HG03135 (cell line): ENCODE measurements at regions not wholly inside any gene's neighbourhood (a gene's known extent, or its start where the extent isn't known, plus 50 kb on each side); places are given as distances from the start of the nearest gene placed in this dataset.
"Not testable (repeated sequence)": the region's sequence is repeated elsewhere in the genome, so short reads cannot be mapped to it uniquely, and the experiment has no call there.

ENCODE experiments used
- ATAC-seq: cut with Tn5 transposase; IDR thresholded peaks from one replicate; pipeline ENCODE4 v1.9.1; 2021; ENCODE audit warnings: mild to moderate bottlenecking, moderate library complexity; ENCODE audit not compliant: unreplicated experiment

DNA sequence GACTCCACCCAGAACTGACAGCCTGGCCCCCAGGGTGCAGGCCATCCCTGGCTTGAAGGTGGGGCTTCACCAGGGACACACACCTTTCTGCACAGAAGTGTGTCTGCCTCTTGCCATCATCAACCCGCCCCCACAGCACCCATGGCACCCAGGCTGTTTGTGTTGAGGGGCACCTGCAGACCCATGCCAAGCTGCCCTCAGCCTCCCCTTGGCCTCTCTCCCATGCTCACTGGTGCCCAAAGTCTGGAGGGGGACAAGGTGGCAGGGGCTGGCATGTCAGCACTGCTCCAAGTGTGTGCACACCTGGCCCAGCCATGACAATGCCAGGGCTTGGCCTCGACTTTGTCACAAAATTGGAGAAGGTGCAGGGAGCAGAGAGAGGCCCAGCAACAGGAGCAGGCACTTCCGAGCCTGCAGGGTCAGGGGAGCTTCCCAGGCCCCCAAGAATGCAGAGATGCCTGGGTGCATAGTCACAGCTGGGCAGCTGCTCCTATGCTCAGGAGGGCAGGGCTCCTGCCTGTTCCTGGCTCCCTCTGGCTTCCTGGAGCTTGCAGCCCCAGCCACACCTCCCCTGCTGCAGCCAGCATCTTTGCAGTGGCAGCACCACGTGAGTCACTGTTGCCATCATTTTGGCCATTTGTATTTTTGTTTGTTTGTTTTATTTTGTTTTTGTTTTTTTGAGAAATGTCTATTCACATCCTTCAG lies 280.6 kb upstream of the UBE2E3 start:
- ATAC-seq = no peak

GRCh38 chr2:180698668-180699067 lies 281.7 kb upstream of the UBE2E3 start:
- no peak for ATAC-seq

- no peak for ATAC-seq
These were observed 284.6 kb upstream of the UBE2E3 start for GRCh38 chr2:180695586-180696401.

DNA sequence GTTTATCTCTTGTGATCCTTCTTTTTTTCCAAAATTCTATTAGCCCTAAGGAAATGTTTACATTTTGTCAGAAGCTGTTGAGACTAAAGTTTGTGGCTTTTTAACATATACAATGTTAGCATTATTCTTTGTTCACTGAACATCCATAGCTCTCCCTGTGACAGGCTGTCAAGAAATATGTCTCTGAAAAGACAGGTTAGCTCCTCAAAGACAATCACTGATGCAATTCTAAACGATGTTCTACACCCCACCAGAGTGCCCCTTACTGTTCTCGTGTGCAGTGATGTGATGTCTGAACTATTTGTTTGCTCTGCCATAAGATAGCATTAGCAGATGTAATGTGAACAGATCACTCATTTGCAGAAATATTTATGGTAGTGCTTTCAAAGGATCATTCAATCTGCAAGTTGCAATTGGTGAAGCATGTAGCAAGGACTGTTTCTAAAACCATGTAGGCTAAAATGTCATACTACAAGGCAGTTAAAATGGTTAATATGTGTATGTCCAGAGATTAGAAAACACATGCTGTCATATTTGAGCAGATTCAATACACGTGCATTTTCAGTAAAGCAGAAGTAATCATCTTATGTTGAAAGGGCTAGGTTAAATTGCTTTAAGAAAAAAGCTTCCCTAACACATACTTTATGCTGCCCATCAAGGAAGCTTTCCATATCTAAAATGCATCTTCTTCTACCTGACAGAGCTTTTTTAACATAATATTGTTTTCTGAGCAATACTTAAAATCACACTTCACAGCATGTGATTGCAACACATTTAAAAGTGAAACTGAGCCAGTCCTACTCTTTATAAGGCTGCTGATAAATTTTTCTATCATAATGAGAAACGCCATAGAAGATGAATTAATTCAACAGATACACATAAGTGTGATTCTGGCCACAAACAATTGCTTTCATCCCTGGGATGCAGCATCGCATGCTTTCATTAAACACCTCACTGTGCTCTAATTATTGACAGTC lies 285.7 kb upstream of the UBE2E3 start:
- no peak for ATAC-seq

DNA sequence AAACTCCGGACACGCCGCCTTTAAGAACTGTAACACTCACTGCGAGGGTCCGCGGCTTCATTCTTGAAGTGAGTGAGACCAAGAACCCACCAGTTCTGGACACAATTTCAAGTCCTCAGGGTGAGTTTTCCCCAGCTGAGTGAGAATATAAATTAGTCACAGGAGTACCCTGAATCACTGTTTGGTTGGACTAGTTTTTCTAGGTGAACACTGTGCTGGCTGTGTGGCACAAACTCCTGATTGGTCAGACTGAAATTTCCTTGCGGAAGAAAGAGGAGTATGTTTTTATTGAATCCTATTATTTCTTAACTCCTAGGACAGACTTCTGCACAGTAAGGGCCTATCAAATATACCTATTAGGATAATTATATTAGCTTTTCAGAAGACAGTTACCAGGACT lies 288.1 kb upstream of the UBE2E3 start:
- no peak for ATAC-seq

- ATAC-seq = not testable (repeated sequence)
These were observed 288.6 kb upstream of the UBE2E3 start for GRCh38 chr2:180691855-180692223.

- ATAC-seq = not testable (repeated sequence)
These were observed 289.1 kb upstream of the UBE2E3 start for GRCh38 chr2:180691186-180691854.

GRCh38 chr2:180690611-180691010 lies 289.8 kb upstream of the UBE2E3 start:
- ATAC-seq = no peak

DNA sequence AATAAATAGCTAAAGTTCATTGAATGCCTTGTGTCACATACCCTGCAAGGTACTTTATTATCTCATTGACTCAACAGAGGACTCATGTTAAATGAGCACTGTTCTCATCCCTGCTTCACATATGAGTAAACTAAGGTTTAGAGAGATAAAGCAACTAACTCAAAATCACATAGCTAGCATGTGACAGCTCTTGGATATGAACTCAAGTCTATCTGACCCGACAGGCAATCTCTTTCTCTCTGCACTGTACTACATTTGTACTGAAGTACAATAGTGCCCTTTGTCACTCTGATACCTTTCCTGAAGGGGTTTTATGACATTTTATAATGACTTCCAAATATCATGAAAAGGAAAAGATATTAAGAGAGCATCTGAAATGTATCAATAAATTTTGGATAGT lies 297.5 kb upstream of the UBE2E3 start:
- ATAC-seq = no peak

DNA sequence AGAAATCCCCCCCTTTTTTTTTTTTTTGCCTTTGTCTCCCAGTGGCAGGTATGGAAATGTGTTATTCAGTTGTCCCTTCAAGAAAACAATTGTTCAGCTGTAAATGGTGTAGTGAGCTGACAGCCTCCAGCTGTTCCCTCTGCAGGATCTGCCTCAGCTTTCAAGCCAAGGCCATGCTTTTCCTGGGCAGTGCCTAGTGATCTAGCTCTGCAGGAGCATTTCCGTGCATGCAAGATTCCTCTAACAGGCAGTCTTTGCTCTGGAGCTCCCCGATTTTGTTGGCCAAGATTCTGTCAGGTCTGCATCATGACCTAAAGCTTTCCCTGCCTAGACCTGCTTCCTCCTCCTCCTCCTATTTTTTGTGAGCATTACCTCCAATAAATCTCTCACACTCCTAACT lies 300.7 kb upstream of the UBE2E3 start:
- no peak for ATAC-seq

GRCh38 chr2:180678625-180678972 lies 301.8 kb upstream of the UBE2E3 start:
- ATAC-seq = no peak

- no peak for ATAC-seq
These were observed 302.3 kb upstream of the UBE2E3 start for GRCh38 chr2:180677930-180678624.

GRCh38 chr2:180677200-180677599 lies 303.2 kb upstream of the UBE2E3 start:
- ATAC-seq = no peak

GRCh38 chr2:180676520-180677025 lies 303.8 kb upstream of the UBE2E3 start:
- no peak for ATAC-seq

DNA sequence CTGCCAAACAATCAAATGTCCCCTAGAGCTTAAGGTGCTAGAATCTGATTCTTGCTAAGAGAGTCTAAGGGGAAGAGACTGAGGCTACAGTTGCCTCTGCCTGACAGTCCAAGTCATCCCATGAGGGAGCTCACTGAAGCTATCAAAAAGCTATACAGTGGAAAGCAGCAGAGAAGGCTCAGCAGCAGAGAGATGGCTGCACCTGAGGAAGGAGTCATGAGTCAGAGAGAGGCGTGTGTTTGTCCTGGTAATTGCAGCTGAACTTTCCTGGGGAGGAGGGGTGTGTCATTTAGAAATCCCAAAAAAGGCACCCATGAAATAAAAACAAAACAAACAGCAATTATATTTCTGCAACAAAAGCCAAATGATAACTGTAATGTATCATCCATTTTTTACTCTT lies 305.2 kb upstream of the UBE2E3 start:
- no peak for ATAC-seq

DNA sequence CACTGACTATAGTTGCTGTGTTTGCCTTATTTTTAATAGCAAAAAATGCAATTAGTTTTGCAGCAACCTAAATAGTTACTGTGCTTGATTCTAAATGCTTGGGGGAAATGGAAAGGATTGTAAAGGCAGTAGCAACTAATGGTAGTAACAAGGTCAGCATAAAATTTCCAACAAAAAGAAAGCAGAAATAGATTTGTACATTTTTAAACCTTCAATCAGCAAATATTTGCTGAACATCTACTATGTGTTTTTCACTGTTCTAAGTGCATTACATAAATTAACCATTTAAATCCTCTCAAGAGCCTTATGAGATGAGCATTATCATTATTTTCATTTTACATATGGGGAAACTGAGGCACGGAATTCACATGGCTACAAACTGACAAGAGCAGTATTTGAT lies 308.0 kb upstream of the UBE2E3 start:
- ATAC-seq = no peak

DNA sequence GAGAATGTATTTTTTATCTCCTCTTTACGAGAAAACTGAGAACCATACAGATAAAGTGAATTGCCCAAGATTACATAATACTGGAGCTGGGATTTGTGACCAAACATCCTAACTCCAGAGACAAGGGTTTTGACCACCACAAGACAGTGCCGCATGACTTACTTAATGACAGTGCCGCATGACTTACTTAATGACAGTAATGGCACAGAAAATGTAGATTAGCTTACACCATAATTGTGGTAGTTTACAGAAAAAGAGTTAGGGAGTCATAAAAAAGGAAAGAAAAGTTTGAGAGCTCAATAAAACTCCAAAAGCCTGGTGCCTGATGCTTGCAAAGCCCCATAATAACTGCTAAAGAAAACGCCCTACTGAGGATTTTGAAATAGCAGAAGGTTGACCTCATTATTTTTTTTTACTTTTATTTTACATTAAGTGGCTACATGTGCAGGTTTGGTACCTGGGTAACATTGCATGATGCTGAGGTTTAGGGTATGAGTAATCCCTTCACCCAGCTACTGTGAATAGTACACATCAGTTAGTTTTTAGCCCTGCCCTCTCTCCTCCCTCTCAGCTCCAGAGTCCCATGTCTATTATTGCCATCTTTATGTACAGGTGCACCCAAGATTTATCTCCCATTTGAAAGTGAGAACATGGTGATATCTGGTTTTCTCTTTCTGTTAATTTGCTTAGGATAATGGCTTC lies 310.0 kb upstream of the UBE2E3 start:
- ATAC-seq = no peak

GRCh38 chr2:180669016-180669415 lies 311.4 kb upstream of the UBE2E3 start:
- no peak for ATAC-seq

GRCh38 chr2:180664507-180664906 lies 315.9 kb upstream of the UBE2E3 start:
- ATAC-seq = no peak
